ENCODE measurements at regions not wholly inside any gene's neighbourhood (a gene's known extent, or its start where the extent isn't known, plus 50 kb on each side); places are given as distances from the start of the nearest gene placed in this dataset.

DNA sequence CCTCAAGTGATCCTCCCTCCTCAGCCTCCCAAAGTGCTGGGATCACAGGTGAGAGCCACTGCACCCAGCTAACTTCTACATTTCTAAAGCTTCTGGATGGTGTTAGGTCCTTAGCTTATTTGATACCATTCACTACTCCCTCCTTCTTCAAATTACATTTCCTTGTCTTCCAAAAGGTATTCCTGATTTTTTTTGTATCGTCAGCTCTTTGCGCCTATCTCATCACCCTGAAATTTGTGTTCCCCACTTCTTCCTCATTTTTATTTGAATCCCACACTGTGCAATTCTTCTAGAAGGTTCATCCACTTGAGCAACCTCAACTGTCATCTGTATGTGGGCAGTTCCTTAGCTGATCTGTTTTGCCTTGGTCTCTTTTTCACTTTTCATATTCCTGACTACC is 241.8 kb upstream of the RGS6 start:
- H3K4me1 ChIP-seq (ENCODE audit: insufficient read depth, insufficient read length): no peaks in the 10 kb centered on the region
- H3K36me3 ChIP-seq (ENCODE audit: insufficient read depth, insufficient read length, low read length): peaks cover 5% of the 10 kb centered on the region

DNA sequence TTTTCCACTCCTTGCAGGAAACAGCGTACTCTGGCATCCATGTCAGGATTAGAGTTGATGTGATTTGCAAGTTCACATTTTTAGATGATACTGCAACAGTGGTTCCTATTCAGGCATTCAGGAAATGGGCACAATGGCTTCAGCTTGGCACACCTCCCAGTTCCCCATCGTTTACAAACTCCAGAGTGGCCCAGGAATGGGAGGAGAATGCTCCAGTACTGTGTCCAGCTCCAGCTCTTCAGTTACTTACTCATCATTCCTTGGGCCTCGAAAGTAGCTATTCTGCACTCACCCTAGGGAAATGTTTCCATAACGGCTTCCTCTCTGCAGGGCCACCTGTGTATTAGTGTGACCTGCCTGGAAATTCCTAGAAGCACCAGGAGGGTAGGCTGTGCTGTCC is 239.7 kb upstream of the RGS6 start:
- no peak overlapping the region for H3K4me3 ChIP-seq (ENCODE audit: insufficient read length, low read depth)
- H3K36me3 ChIP-seq (ENCODE audit: insufficient read depth, insufficient read length, low read length): peaks cover 2% of the 10 kb centered on the region
- no peak for TF ChIP-seq ZNF274 (IDR thresholded peaks at IDR 0.05; ENCODE audit: low read depth, low read length)
- TF ChIP-seq YY1 (IDR thresholded peaks at IDR 0.05; ENCODE audit: insufficient read depth, insufficient read length): no peak
- no peak for TF ChIP-seq SUZ12 (IDR thresholded peaks at IDR 0.05; ENCODE audit: extremely low read depth, insufficient read depth, insufficient read length)
- H3K9me3 ChIP-seq (ENCODE audit: insufficient read depth, low read length): no peaks in the 10 kb centered on the region
- no peak for DNase-seq (ENCODE audit: low read depth, low spot score)
- no peak overlapping the region for H3K9ac ChIP-seq (ENCODE audit: insufficient read length, low read depth)
- H3K27me3 ChIP-seq (ENCODE audit: insufficient read depth, insufficient read length): no peaks in the 10 kb centered on the region
- H3K4me1 ChIP-seq (ENCODE audit: insufficient read depth, insufficient read length): no peaks in the 10 kb centered on the region

More for the DNA sequence above, 241.8 kb upstream of the RGS6 start:
- Histone ChIP-seq H3K9me3 (ENCODE audit: insufficient read depth, low read length) (no peaks in the 10 kb centered on the region), H3K27me3 (ENCODE audit: insufficient read depth, insufficient read length) (no peaks in the 10 kb centered on the region), H3K4me3 (ENCODE audit: insufficient read length, low read depth) (no peak overlapping the region), H3K9ac (ENCODE audit: insufficient read length, low read depth) (no peak overlapping the region)
- DNase-seq (ENCODE audit: low read depth, low spot score): no peak
- TF ChIP-seq ZNF274 (IDR thresholded peaks at IDR 0.05; ENCODE audit: low read depth, low read length): no peak
- no peak for TF ChIP-seq SUZ12 (IDR thresholded peaks at IDR 0.05; ENCODE audit: extremely low read depth, insufficient read depth, insufficient read length)
- no peak for TF ChIP-seq YY1 (IDR thresholded peaks at IDR 0.05; ENCODE audit: insufficient read depth, insufficient read length)

DNA sequence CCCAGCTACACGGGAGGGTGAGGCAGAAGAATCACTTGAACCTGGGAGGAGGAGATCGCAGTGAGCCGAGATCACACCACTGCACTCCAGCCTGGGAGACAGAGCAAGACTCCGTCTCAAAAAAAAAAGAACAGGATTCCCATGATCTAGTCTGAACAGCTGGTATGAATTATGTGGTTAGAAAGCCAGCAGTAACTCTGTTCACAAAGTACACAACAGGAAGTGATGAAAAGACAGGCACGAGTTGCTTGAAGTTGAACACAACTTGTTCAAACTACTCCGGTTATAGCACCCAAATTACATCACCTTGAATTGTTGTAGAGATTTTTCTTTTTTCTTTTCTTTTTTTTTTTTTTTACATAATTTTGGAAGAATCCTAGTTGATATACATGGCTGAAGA is 238.8 kb upstream of the RGS6 start:
- Histone ChIP-seq H3K27me3 (ENCODE audit: insufficient read depth, insufficient read length) (no peaks in the 10 kb centered on the region), H3K9ac (ENCODE audit: insufficient read length, low read depth) (no peak overlapping the region), H3K36me3 (ENCODE audit: insufficient read depth, insufficient read length, low read length) (peaks cover 2% of the 10 kb centered on the region), H3K4me3 (ENCODE audit: insufficient read length, low read depth) (no peak overlapping the region), H3K9me3 (ENCODE audit: insufficient read depth, low read length) (no peaks in the 10 kb centered on the region), H3K4me1 (ENCODE audit: insufficient read depth, insufficient read length) (no peaks in the 10 kb centered on the region)
- TF ChIP-seq YY1 (IDR thresholded peaks at IDR 0.05; ENCODE audit: insufficient read depth, insufficient read length) (no peak), SUZ12 (IDR thresholded peaks at IDR 0.05; ENCODE audit: extremely low read depth, insufficient read depth, insufficient read length) (no peak), ZNF274 (IDR thresholded peaks at IDR 0.05; ENCODE audit: low read depth, low read length) (no peak)
- DNase-seq (ENCODE audit: low read depth, low spot score): no peak

DNA sequence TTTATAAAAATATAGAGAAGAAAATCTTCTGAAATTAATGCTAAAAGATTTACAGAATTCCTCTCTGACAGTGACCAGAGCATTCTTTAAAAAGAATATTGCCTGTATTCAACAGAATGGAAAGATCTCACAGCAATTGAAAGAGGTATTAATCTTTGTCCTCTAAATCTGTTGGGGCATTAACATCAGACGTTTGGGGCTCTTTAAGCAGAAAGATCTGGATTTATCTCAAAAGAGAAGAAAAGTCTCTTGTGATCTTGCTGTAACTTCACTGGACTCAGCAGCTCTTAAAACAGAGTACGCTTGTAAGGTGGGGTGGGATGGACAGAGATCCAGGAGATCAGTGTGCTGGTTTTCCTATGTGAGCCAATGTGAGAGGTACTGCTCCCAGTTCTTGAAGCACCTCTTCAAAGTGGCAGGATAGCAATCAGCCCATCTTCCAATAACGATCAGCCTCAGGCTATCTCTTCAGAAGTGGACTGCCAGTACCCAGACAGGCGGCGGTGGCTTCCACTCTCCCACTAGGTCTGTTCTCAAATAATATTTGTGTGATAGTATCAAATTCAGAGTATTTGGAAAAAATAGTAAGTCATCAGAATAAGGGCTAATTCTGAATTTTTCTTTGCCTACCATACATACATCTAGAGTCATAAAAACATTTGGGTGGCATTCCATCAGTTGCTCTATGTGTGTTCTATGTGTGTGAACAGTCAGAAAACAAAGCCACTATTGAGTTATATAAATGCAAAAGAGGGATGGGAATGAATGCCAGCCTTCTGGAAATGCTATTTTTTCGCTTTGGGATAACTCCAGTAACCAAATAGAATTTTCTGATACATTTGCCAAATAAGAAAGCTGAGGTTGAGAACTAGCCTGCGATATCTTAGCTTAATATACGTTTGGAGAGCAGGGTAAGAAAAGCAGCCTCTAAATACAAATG is 237.4 kb upstream of the RGS6 start:
- DNase-seq (ENCODE audit: low read depth, low spot score): no peak
- no peak for TF ChIP-seq ZNF274 (IDR thresholded peaks at IDR 0.05; ENCODE audit: low read depth, low read length)
- TF ChIP-seq SUZ12 (IDR thresholded peaks at IDR 0.05; ENCODE audit: extremely low read depth, insufficient read depth, insufficient read length): no peak
- TF ChIP-seq YY1 (IDR thresholded peaks at IDR 0.05; ENCODE audit: insufficient read depth, insufficient read length): no peak

DNA sequence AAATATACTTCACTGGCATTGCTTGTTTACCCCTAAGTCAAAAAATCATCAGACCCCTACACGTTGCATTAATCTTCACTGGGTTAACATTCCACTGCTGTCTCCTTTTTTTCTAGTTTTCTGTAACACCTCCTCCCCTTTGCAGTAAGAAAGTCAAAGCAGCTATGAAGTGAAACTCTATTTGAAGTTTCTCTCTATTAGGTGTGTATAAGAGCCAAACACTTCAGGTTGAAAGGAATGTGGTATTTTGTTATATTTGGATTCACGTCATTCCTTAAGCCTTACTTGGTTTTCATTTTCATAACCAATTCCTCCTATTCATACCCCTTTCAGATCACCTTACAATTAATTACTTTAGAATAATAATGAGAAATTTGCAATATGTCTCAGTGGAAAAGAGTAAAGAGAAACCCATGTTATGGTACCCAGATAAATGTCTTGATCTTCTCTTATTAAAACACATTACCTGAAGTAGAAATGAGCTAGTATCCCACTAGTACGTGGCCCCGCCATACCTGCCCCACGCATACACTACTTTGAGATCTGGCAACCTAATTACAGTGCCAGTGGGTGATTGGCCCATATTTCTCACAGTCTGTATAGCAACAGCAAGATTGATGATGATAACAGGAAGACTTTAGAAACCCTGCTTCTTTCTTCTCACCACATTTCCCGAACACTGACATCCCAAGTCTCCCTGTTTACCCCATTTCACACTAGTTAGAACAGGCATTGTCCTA is 236.4 kb upstream of the RGS6 start:
- Histone ChIP-seq H3K27me3 (ENCODE audit: insufficient read depth, insufficient read length) (no peaks in the 10 kb centered on the region), H3K36me3 (ENCODE audit: insufficient read depth, insufficient read length, low read length) (peaks cover 9% of the 10 kb centered on the region), H3K4me3 (ENCODE audit: insufficient read length, low read depth) (no peak overlapping the region), H3K9me3 (ENCODE audit: insufficient read depth, low read length) (no peaks in the 10 kb centered on the region), H3K4me1 (ENCODE audit: insufficient read depth, insufficient read length) (no peaks in the 10 kb centered on the region), H3K9ac (ENCODE audit: insufficient read length, low read depth) (no peak overlapping the region)
- TF ChIP-seq YY1 (IDR thresholded peaks at IDR 0.05; ENCODE audit: insufficient read depth, insufficient read length): no peak
- no peak for TF ChIP-seq ZNF274 (IDR thresholded peaks at IDR 0.05; ENCODE audit: low read depth, low read length)
- TF ChIP-seq SUZ12 (IDR thresholded peaks at IDR 0.05; ENCODE audit: extremely low read depth, insufficient read depth, insufficient read length): no peak
- no peak for DNase-seq (ENCODE audit: low read depth, low spot score)

More for the DNA sequence above, 237.4 kb upstream of the RGS6 start:
- no peaks in the 10 kb centered on the region for H3K27me3 ChIP-seq (ENCODE audit: insufficient read depth, insufficient read length)
- no peak overlapping the region for H3K9ac ChIP-seq (ENCODE audit: insufficient read length, low read depth)
- H3K4me1 ChIP-seq (ENCODE audit: insufficient read depth, insufficient read length): no peaks in the 10 kb centered on the region
- no peak overlapping the region for H3K4me3 ChIP-seq (ENCODE audit: insufficient read length, low read depth)
- H3K36me3 ChIP-seq (ENCODE audit: insufficient read depth, insufficient read length, low read length): peaks cover 7% of the 10 kb centered on the region
- no peaks in the 10 kb centered on the region for H3K9me3 ChIP-seq (ENCODE audit: insufficient read depth, low read length)

DNA sequence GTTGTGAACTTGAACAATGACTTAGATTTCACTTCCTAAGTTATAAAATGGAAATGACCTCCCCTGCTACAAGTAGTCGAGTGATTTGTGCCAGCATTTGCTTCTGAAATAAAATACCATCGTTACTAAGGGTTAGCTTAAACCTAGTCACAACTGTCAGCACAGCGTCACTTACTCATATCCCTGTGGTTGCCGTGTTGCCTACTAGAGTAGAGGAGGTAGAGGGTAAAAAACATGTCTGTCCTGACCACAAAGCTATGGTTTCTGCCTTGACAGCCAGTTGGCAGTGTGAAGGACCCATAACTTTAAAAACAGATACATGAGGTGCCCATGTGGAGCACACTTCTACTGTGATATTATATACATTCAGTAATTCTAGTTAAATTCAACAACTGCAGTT is 234.2 kb upstream of the RGS6 start:
- TF ChIP-seq YY1 (IDR thresholded peaks at IDR 0.05; ENCODE audit: insufficient read depth, insufficient read length) (no peak), SUZ12 (IDR thresholded peaks at IDR 0.05; ENCODE audit: extremely low read depth, insufficient read depth, insufficient read length) (no peak), ZNF274 (IDR thresholded peaks at IDR 0.05; ENCODE audit: low read depth, low read length) (no peak)
- Histone ChIP-seq H3K36me3 (ENCODE audit: insufficient read depth, insufficient read length, low read length) (peaks cover 7% of the 10 kb centered on the region), H3K4me3 (ENCODE audit: insufficient read length, low read depth) (no peak overlapping the region), H3K9me3 (ENCODE audit: insufficient read depth, low read length) (no peaks in the 10 kb centered on the region), H3K4me1 (ENCODE audit: insufficient read depth, insufficient read length) (no peaks in the 10 kb centered on the region), H3K27me3 (ENCODE audit: insufficient read depth, insufficient read length) (no peaks in the 10 kb centered on the region), H3K9ac (ENCODE audit: insufficient read length, low read depth) (no peak overlapping the region)
- no peak for DNase-seq (ENCODE audit: low read depth, low spot score)

DNA sequence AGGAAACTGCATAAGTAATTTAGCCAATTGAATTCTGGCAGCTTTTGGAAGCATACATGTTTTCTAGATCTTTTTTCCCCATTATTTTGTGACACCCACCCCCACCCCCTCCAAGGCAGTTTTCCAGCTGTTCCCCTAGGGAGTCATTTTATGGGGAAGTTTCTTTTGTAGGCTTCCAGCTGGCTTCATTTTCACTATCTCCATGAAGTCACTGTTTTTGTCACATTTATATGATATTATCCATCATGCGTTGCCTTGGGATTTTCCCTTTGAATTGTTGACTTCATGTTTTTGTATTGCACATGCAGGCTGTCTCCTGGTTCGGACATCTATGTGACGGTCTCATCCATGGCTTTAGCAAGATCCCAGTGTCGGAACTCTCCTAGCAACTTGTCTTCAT is 233.6 kb upstream of the RGS6 start:
- Histone ChIP-seq H3K4me3 (ENCODE audit: insufficient read length, low read depth) (no peak overlapping the region), H3K9ac (ENCODE audit: insufficient read length, low read depth) (no peak overlapping the region), H3K36me3 (ENCODE audit: insufficient read depth, insufficient read length, low read length) (peaks cover 7% of the 10 kb centered on the region), H3K4me1 (ENCODE audit: insufficient read depth, insufficient read length) (no peaks in the 10 kb centered on the region), H3K27me3 (ENCODE audit: insufficient read depth, insufficient read length) (no peaks in the 10 kb centered on the region), H3K9me3 (ENCODE audit: insufficient read depth, low read length) (no peaks in the 10 kb centered on the region)
- no peak for DNase-seq (ENCODE audit: low read depth, low spot score)
- no peak for TF ChIP-seq SUZ12 (IDR thresholded peaks at IDR 0.05; ENCODE audit: extremely low read depth, insufficient read depth, insufficient read length)
- no peak for TF ChIP-seq YY1 (IDR thresholded peaks at IDR 0.05; ENCODE audit: insufficient read depth, insufficient read length)
- TF ChIP-seq ZNF274 (IDR thresholded peaks at IDR 0.05; ENCODE audit: low read depth, low read length): no peak
